Hematopoietic multipotent progenitor cell treated with erythropoietin and hydrocortisone succinate and interleukin-3 and kit ligand, for 4 days (in vitro differentiated cells): ENCODE measurements at regions not wholly inside any gene's neighbourhood (a gene's known extent, or its start where the extent isn't known, plus 50 kb on each side); places are given as distances from the start of the nearest gene placed in this dataset.
"Not testable (repeated sequence)": the region's sequence is repeated elsewhere in the genome, so short reads cannot be mapped to it uniquely, and the experiment has no call there.

Source experiments
- DNase-seq: peaks from one replicate; pipeline ENCODE4 v3.0.0-alpha.2; 2015

- no peak for DNase-seq
These were observed 293.7 kb upstream of the RSPO3 start for GRCh38 chr6:126824815-126825214.

GRCh38 chr6:126826166-126826714 is 292.2 kb upstream of the RSPO3 start:
- DNase-seq = no peak

GRCh38 chr6:126831461-126831860 is 287.0 kb upstream of the RSPO3 start:
- DNase-seq = no peak

- DNase-seq = no peak
These were observed 275.7 kb upstream of the RSPO3 start for GRCh38 chr6:126842769-126843168.

GRCh38 chr6:126848119-126848518 is 270.4 kb upstream of the RSPO3 start:
- no peak for DNase-seq

- no peak for DNase-seq
These were observed 250.8 kb upstream of the RSPO3 start for GRCh38 chr6:126867641-126868040.

- DNase-seq = no peak
These were observed 245.1 kb upstream of the RSPO3 start for GRCh38 chr6:126873351-126873750.

GRCh38 chr6:126873791-126874190 is 244.7 kb upstream of the RSPO3 start:
- DNase-seq = no peak

GRCh38 chr6:126876446-126876845 is 242.0 kb upstream of the RSPO3 start:
- no peak for DNase-seq

GRCh38 chr6:126880964-126881363 is 237.5 kb upstream of the RSPO3 start:
- peak; percentile 5 for DNase-seq

GRCh38 chr6:126886106-126886505 is 232.4 kb upstream of the RSPO3 start:
- no peak for DNase-seq

GRCh38 chr6:126888727-126889725 is 229.4 kb upstream of the RSPO3 start:
- DNase-seq = no peak

- DNase-seq = no peak
These were observed 228.4 kb upstream of the RSPO3 start for GRCh38 chr6:126890055-126890454.

- DNase-seq = no peak
These were observed 227.3 kb upstream of the RSPO3 start for GRCh38 chr6:126891158-126891557.

- DNase-seq = not testable (repeated sequence)
These were observed 225.6 kb upstream of the RSPO3 start for GRCh38 chr6:126892869-126893268.

GRCh38 chr6:126897758-126898157 is 220.7 kb upstream of the RSPO3 start:
- no peak for DNase-seq

- no peak for DNase-seq
These were observed 214.3 kb upstream of the RSPO3 start for GRCh38 chr6:126904176-126904575.

- DNase-seq = no peak
These were observed 212.6 kb upstream of the RSPO3 start for GRCh38 chr6:126905917-126906316.

- no peak for DNase-seq
These were observed 211.2 kb upstream of the RSPO3 start for GRCh38 chr6:126907312-126907711.

- no peak for DNase-seq
These were observed 210.5 kb upstream of the RSPO3 start for GRCh38 chr6:126907996-126908395.

GRCh38 chr6:126909493-126909892 is 209.0 kb upstream of the RSPO3 start:
- DNase-seq = no peak

- no peak for DNase-seq
These were observed 204.8 kb upstream of the RSPO3 start for GRCh38 chr6:126913651-126914050.

GRCh38 chr6:126914172-126914571 is 204.3 kb upstream of the RSPO3 start:
- DNase-seq = no peak

- DNase-seq = no peak
These were observed 203.7 kb upstream of the RSPO3 start for GRCh38 chr6:126914801-126915200.
